ENCODE measurements at regions not wholly inside any gene's neighbourhood (a gene's known extent, or its start where the extent isn't known, plus 50 kb on each side); places are given as distances from the start of the nearest gene placed in this dataset.
A peak's percentile ranks its signal among the peaks of the same experiment; 100 is the strongest.
"Not testable (repeated sequence)": the region's sequence is repeated elsewhere in the genome, so short reads cannot be mapped to it uniquely, and the experiment has no call there.

- no peak for DNase-seq (ENCODE audit: low read depth in 4 of 6, low spot score in 6 of 6)
- no peaks in the 10 kb centered on the region for H3K9me3 ChIP-seq (ENCODE audit: control insufficient read depth, insufficient read depth, low read length)
- no peak overlapping the region for H3K4me3 ChIP-seq (ENCODE audit: low read depth, low read length)
- H3K27ac ChIP-seq (ENCODE audit: low read depth, low read length), result no peak overlapping the region
- WGBS (ENCODE audit: insufficient coverage), result no CpG with 5 or more reads among the region's 2 CpGs
- no peaks in the 10 kb centered on the region for H3K27me3 ChIP-seq (ENCODE audit: control insufficient read depth, insufficient read depth, low read length)
- H3K36me3 ChIP-seq (ENCODE audit: control insufficient read depth, insufficient read depth, low read length), result no peaks in the 10 kb centered on the region
- no peaks in the 10 kb centered on the region for H3K4me1 ChIP-seq (ENCODE audit: control insufficient read depth, insufficient read depth, low read length)
Observed at GRCh38 chr4:33802578-33802977, 2441.7 kb downstream of the ARAP2 start.

DNA sequence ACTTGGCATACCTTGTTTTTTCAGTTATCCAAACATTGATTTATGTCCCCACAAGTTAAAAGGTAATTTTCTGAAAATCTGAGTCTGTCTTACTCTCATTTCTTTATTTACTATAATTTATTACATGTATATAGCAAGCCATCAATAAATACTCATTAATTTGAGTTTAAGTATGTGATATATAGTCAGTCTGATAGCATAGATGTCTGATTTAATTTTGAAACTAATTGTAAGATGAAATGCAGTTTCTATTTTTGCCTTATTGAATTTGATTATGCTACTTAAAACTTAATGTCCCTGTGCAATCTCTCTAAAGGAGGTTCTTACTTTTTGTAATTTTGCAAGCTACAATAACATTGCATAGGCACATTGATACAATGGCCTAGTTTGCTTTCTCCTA lies 2418.6 kb downstream of the ARAP2 start:
- no peaks in the 10 kb centered on the region for H3K27me3 ChIP-seq (ENCODE audit: control insufficient read depth, insufficient read depth, low read length)
- no peak overlapping the region for H3K27ac ChIP-seq (ENCODE audit: low read depth, low read length)
- H3K36me3 ChIP-seq (ENCODE audit: control insufficient read depth, insufficient read depth, low read length), result no peaks in the 10 kb centered on the region

DNA sequence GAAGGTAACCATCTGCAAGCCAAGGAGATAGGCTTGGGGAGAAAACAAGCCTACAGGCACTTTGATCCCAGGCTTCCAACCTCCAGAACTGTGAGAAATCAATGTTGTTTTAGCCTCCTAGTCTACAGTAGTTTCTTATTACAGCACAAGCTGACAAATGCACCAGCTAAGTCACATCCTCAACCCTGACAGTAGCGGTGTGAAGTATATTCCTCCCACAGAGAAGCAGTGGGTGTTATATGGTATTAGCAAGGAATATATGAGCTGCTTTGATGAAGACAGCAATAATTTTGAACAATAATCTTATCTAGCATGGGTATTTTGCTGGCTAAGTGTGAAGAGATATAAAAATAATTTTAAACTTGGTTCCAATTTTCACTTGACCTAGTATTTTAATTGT lies 2415.0 kb downstream of the ARAP2 start:
- WGBS (ENCODE audit: insufficient coverage), result no CpG with 5 or more reads among the region's 1 CpG
- H3K9me3 ChIP-seq (ENCODE audit: control insufficient read depth, insufficient read depth, low read length); H3K27me3 ChIP-seq (ENCODE audit: control insufficient read depth, insufficient read depth, low read length); H3K4me1 ChIP-seq (ENCODE audit: control insufficient read depth, insufficient read depth, low read length); DNase-seq (ENCODE audit: low read depth in 4 of 6, low spot score in 6 of 6); H3K4me3 ChIP-seq (ENCODE audit: low read depth, low read length); H3K27ac ChIP-seq (ENCODE audit: low read depth, low read length); H3K36me3 ChIP-seq (ENCODE audit: control insufficient read depth, insufficient read depth, low read length): not testable (repeated sequence)

More for the DNA sequence above, 2418.6 kb downstream of the ARAP2 start:
- no peaks in the 10 kb centered on the region for H3K4me1 ChIP-seq (ENCODE audit: control insufficient read depth, insufficient read depth, low read length)
- DNase-seq (ENCODE audit: low read depth in 4 of 6, low spot score in 6 of 6), result no peak
- no peak overlapping the region for H3K4me3 ChIP-seq (ENCODE audit: low read depth, low read length)
- H3K9me3 ChIP-seq (ENCODE audit: control insufficient read depth, insufficient read depth, low read length), result no peaks in the 10 kb centered on the region

DNA sequence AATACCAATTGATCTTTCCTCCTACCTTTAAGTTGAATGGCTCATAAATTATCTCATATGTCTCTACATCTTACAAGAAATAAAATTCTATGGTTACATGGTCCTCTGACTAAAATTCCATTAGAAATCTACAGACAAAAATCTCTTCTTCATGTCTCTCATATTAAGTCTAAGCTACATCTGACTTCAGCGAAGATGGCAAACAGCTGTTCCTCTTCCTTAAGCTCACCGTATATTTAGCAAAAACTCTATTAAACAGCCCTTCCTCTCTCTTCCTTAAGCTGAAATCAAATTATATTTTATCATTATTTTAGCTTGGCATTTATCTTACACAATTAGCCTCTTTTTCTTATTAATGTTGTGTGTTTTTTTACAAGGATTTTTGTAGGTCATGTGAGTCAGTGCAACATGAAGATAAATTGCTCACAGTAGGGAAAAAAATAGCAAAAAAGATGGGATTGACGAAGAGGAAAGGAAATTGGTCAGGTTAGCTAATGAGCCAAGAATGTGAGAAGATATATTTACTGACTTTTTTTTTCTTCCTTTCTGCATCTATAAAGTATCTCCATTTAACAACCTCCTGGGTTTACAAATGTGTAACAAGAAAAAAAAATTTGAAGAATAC lies 2412.8 kb downstream of the ARAP2 start:
- Histone ChIP-seq H3K4me1 (ENCODE audit: control insufficient read depth, insufficient read depth, low read length) (no peaks in the 10 kb centered on the region), H3K4me3 (ENCODE audit: low read depth, low read length) (no peak overlapping the region), H3K36me3 (ENCODE audit: control insufficient read depth, insufficient read depth, low read length) (no peaks in the 10 kb centered on the region), H3K27me3 (ENCODE audit: control insufficient read depth, insufficient read depth, low read length) (no peaks in the 10 kb centered on the region), H3K27ac (ENCODE audit: low read depth, low read length) (no peak overlapping the region), H3K9me3 (ENCODE audit: control insufficient read depth, insufficient read depth, low read length) (no peaks in the 10 kb centered on the region)
- WGBS (ENCODE audit: insufficient coverage), result 100% methylated on average over 1 of the region's 3 CpGs
- no peak for DNase-seq (ENCODE audit: low read depth in 4 of 6, low spot score in 6 of 6)

DNA sequence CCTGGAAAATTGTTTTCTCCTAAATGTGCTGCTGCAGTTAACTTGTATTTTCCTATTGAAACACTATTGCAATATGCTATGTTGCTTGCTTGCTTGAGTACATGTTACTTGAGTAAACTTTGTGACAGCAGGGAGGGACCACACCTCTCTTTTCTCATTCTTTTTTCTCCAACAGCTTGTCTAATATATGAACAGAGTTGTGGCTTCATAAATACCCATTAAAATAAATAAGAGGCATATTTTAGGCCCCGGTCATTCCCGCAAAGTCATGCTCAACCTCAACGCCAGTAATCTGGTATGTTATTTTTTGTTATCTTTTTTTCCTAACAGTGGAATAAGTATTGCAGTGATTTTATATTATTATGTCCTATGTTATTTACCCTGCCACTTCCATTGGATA lies 2408.6 kb downstream of the ARAP2 start:
- not testable (repeated sequence) for H3K36me3 ChIP-seq (ENCODE audit: control insufficient read depth, insufficient read depth, low read length); DNase-seq (ENCODE audit: low read depth in 4 of 6, low spot score in 6 of 6); H3K27ac ChIP-seq (ENCODE audit: low read depth, low read length); H3K27me3 ChIP-seq (ENCODE audit: control insufficient read depth, insufficient read depth, low read length); H3K9me3 ChIP-seq (ENCODE audit: control insufficient read depth, insufficient read depth, low read length); H3K4me1 ChIP-seq (ENCODE audit: control insufficient read depth, insufficient read depth, low read length); H3K4me3 ChIP-seq (ENCODE audit: low read depth, low read length)
- no CpG with 5 or more reads among the region's 3 CpGs for WGBS (ENCODE audit: insufficient coverage)

- Histone ChIP-seq H3K9me3 (ENCODE audit: control insufficient read depth, insufficient read depth, low read length) (no peaks in the 10 kb centered on the region), H3K27me3 (ENCODE audit: control insufficient read depth, insufficient read depth, low read length) (no peaks in the 10 kb centered on the region), H3K4me1 (ENCODE audit: control insufficient read depth, insufficient read depth, low read length) (no peaks in the 10 kb centered on the region), H3K36me3 (ENCODE audit: control insufficient read depth, insufficient read depth, low read length) (no peaks in the 10 kb centered on the region), H3K27ac (ENCODE audit: low read depth, low read length) (no peak overlapping the region), H3K4me3 (ENCODE audit: low read depth, low read length) (no peak overlapping the region)
- whole genome bisulfite sequencing (ENCODE audit: insufficient coverage), result 93% methylated on average over 4 of the region's 5 CpGs
- DNase-seq (ENCODE audit: low read depth in 4 of 6, low spot score in 6 of 6), result no peak
Observed at GRCh38 chr4:33837043-33837838, 2407.1 kb downstream of the ARAP2 start.

- no peaks in the 10 kb centered on the region for H3K4me1 ChIP-seq (ENCODE audit: control insufficient read depth, insufficient read depth, low read length)
- peak in 1 of 6 donors; percentile 2 for DNase-seq (ENCODE audit: low read depth in 4 of 6, low spot score in 6 of 6)
Observed at GRCh38 chr4:33841120-33841519, 2403.2 kb downstream of the ARAP2 start.

DNA sequence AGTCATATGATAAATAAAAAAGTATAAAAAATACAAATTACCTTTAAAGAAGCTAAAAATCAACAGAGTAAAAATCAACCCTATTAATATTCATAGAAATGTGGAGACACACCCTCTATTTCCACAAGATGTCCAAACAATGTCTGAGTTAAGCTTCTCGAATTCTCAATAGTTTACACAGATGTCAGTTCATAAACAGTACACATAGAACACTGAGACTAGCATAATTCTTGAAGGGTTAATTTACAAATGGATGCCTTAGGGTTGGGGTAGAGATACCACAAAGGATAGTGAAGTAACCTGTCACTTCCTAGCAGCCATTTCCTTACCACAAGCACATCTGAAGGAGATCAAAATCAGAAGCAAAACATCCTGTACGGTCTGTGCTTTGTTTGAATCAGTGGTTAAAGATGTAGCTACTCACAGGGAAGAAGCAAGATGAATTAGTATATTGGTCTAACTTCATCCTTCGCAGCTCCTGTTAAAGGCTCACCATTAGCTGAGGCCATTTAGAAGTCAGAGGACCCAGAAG lies 2393.9 kb downstream of the ARAP2 start:
- no peaks in the 10 kb centered on the region for H3K36me3 ChIP-seq (ENCODE audit: control insufficient read depth, insufficient read depth, low read length)
- no peak overlapping the region for H3K27ac ChIP-seq (ENCODE audit: low read depth, low read length)
- WGBS (ENCODE audit: insufficient coverage), result 83% methylated on average over 2 of the region's 3 CpGs
- DNase-seq (ENCODE audit: low read depth in 4 of 6, low spot score in 6 of 6), result no peak
- no peaks in the 10 kb centered on the region for H3K27me3 ChIP-seq (ENCODE audit: control insufficient read depth, insufficient read depth, low read length)
- no peaks in the 10 kb centered on the region for H3K4me1 ChIP-seq (ENCODE audit: control insufficient read depth, insufficient read depth, low read length)
- H3K4me3 ChIP-seq (ENCODE audit: low read depth, low read length), result no peak overlapping the region
- H3K9me3 ChIP-seq (ENCODE audit: control insufficient read depth, insufficient read depth, low read length), result no peaks in the 10 kb centered on the region

More at GRCh38 chr4:33841120-33841519, 2403.2 kb downstream of the ARAP2 start:
- Histone ChIP-seq H3K4me3 (ENCODE audit: low read depth, low read length) (no peak overlapping the region), H3K36me3 (ENCODE audit: control insufficient read depth, insufficient read depth, low read length) (no peaks in the 10 kb centered on the region), H3K27ac (ENCODE audit: low read depth, low read length) (no peak overlapping the region), H3K9me3 (ENCODE audit: control insufficient read depth, insufficient read depth, low read length) (no peaks in the 10 kb centered on the region), H3K27me3 (ENCODE audit: control insufficient read depth, insufficient read depth, low read length) (no peaks in the 10 kb centered on the region)
- whole genome bisulfite sequencing (ENCODE audit: insufficient coverage), result no CpG with 5 or more reads among the region's 1 CpG

- not testable (repeated sequence) for DNase-seq (ENCODE audit: low read depth in 4 of 6, low spot score in 6 of 6); H3K27ac ChIP-seq (ENCODE audit: low read depth, low read length); H3K36me3 ChIP-seq (ENCODE audit: control insufficient read depth, insufficient read depth, low read length); H3K4me1 ChIP-seq (ENCODE audit: control insufficient read depth, insufficient read depth, low read length); H3K4me3 ChIP-seq (ENCODE audit: low read depth, low read length); H3K9me3 ChIP-seq (ENCODE audit: control insufficient read depth, insufficient read depth, low read length); H3K27me3 ChIP-seq (ENCODE audit: control insufficient read depth, insufficient read depth, low read length)
Observed at GRCh38 chr4:33853670-33854069, 2390.6 kb downstream of the ARAP2 start.

DNA sequence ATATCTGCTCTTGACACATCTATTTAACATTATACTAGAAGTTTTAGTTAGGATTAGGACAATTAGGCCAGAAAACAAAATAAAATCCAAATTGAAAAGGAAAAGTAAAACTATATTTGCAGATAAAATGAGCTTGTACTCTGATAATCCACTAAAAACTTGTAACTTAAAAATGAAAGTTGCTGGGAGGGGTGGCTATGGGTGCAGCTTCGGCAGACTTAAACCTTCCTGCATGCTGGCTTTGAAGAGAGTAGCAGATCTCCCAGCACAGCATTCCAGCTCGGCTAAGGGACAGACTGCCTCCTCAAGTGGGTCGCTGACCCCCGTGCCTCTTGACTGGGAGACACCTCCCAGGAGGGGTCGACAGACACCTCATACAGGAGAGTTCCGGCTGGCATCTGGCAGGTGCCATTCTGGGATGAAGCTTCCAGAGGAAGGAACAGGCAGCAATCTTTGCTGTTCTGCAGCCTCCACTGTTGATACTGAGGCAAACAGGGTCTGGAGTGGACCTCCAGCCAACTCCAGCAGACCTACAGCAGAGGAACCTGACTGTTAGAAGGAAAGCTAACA lies 2379.9 kb downstream of the ARAP2 start:
- DNase-seq (ENCODE audit: low read depth in 4 of 6, low spot score in 6 of 6), result no peak

More for the DNA sequence above, 2379.9 kb downstream of the ARAP2 start:
- Histone ChIP-seq H3K27ac (ENCODE audit: low read depth, low read length) (no peak overlapping the region), H3K36me3 (ENCODE audit: control insufficient read depth, insufficient read depth, low read length) (no peaks in the 10 kb centered on the region), H3K9me3 (ENCODE audit: control insufficient read depth, insufficient read depth, low read length) (no peaks in the 10 kb centered on the region), H3K4me3 (ENCODE audit: low read depth, low read length) (no peak overlapping the region), H3K4me1 (ENCODE audit: control insufficient read depth, insufficient read depth, low read length) (no peaks in the 10 kb centered on the region), H3K27me3 (ENCODE audit: control insufficient read depth, insufficient read depth, low read length) (no peaks in the 10 kb centered on the region)
- WGBS (ENCODE audit: insufficient coverage), result 95% methylated on average over 5 of the region's 6 CpGs
